Skeletal muscle satellite cell (primary cell): ENCODE measurements at regions not wholly inside any gene's neighbourhood (a gene's known extent, or its start where the extent isn't known, plus 50 kb on each side); places are given as distances from the start of the nearest gene placed in this dataset.

Experiments used
- H3K27me3 ChIP-seq: 2 replicates; pipeline ENCODE4 v1.7.0; 2013; ENCODE audit warnings: low read length; ENCODE audit not compliant: control insufficient read depth, insufficient read depth
- H3K36me3 ChIP-seq: 2 replicates; pipeline ENCODE4 v1.7.0; 2013; ENCODE audit warnings: mild to moderate bottlenecking, control low read depth, low read length; ENCODE audit not compliant: insufficient read depth
- H3K4me1 ChIP-seq: 2 replicates; pipeline ENCODE4 v1.7.0; 2013; ENCODE audit warnings: low read length; ENCODE audit not compliant: control insufficient read depth, insufficient read depth
- H3K4me2 ChIP-seq: 2 replicates; pipeline ENCODE4 v1.7.0; 2013; ENCODE audit warnings: mild to moderate bottlenecking, low read length
- H3K4me3 ChIP-seq: 2 replicates; pipeline ENCODE4 v1.7.0; 2013; ENCODE audit warnings: low read length
- H3K9ac ChIP-seq: 2 replicates; pipeline ENCODE4 v1.7.0; 2013; ENCODE audit warnings: mild to moderate bottlenecking, low read depth, low read length, moderate library complexity
- H3K9me3 ChIP-seq: replicated peaks from 2 replicates; pipeline ENCODE4 v1.7.0; 2013; ENCODE audit warnings: mild to moderate bottlenecking, control low read depth, low read length

DNA sequence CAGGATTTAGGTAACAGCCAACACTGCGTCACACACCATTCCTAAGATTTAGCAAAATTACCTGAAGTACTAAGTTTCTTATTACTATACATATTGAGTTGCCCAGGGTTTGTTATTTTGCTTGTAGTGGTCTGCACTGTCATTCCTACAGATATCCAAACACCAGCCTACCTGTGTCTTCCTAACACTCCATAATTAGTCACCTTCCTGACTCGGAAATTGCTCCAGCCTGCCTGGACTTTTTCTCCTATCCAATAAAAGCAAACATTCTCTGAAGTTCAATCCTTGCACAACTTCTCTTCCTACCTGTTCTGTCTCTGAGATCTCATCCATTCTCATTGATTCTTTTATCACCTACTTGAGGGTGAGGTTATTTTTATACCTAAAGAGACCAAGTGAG lies 243.9 kb downstream of the NR2F1-AS1 start:
- Histone ChIP-seq H3K36me3 (no peaks in the 10 kb centered on the region), H3K4me1 (no peaks in the 10 kb centered on the region), H3K4me3 (no peak overlapping the region)

DNA sequence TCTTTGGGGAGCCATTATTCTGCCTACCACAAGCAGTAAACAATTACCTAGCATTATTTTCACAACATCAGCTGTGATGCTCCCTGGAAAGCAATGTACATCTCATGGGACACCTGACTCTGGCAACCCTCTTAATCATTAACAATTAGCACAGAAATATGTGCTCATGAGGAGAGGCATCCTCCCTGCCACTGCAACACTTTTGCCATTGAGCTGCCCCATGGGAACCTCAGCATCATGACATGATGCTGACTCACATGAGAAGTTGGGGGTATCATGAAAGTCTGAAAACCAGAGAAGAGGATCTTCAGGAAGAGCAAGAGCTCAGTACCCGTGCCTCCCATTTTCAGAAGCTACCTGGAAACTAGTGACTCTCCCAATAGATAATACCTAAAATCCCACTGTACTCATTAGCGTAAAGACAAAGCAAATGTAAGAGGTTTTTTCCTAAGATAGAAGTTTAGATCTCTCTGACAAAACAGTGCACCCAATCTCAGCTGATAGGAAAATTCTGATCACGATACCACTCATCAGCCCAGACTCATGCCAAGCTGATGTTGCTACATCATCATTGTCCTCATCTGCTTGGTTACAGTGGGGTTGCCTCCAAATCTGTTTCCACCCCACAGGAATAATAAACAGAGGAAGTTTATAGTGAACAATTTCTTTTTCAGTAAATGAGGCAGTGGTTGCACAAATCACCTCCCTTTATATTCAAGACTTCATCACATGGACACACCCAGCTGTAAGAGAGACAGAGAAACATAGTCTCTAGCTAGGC lies 244.5 kb downstream of the NR2F1-AS1 start:
- H3K9ac ChIP-seq = no peak overlapping the region
- H3K4me3 ChIP-seq = no peak overlapping the region
- no peaks in the 10 kb centered on the region for H3K4me1 ChIP-seq
- H3K4me2 ChIP-seq = no peak overlapping the region
- no peaks in the 10 kb centered on the region for H3K27me3 ChIP-seq
- H3K36me3 ChIP-seq = no peaks in the 10 kb centered on the region
- no peaks in the 10 kb centered on the region for H3K9me3 ChIP-seq

More for the DNA sequence above, 243.9 kb downstream of the NR2F1-AS1 start:
- Histone ChIP-seq H3K9me3 (no peaks in the 10 kb centered on the region), H3K9ac (no peak overlapping the region), H3K27me3 (no peaks in the 10 kb centered on the region), H3K4me2 (no peak overlapping the region)

DNA sequence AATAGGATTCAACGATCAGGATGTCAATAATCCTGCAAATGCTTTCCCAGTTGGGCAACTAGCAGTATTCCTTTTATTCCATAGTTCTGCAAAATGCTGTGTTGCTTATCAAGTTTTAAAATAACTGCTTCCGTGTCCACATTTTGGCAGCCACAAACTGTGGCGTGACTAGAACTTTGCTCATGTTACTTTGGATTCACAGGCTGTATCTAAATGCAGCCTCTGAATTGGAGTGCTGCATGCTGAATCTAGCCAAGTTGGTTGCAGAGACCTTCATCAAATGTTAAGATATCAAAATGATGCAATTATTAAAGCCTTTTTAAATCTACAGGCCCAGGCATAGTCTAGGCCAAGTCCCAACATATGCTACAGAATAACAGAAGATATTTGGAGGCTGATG lies 249.2 kb downstream of the NR2F1-AS1 start:
- Histone ChIP-seq H3K4me2 (no peak overlapping the region), H3K36me3 (no peaks in the 10 kb centered on the region), H3K4me1 (peaks cover 18% of the 10 kb centered on the region), H3K9me3 (no peaks in the 10 kb centered on the region), H3K27me3 (no peaks in the 10 kb centered on the region), H3K9ac (no peak overlapping the region), H3K4me3 (no peak overlapping the region)

DNA sequence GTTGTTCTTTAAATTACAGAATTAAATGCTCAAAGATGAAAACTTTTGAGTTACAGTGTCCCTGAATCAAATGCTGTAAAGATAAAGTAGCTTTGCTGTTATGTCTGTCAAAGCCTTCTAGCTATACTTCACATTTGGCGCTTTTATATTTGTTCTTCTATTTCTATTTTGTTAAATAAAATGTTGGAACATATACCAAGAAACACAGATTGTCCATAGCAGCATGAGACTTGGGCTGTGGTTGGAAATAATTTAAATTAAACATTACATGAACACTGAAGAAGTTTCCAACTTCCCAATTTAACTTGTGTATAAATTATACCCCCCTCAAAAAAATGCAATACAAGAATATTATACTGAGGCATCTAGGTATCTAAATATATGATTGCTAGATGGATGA lies 249.8 kb downstream of the NR2F1-AS1 start:
- Histone ChIP-seq H3K27me3 (no peaks in the 10 kb centered on the region), H3K9me3 (no peaks in the 10 kb centered on the region), H3K4me1 (peaks cover 18% of the 10 kb centered on the region), H3K4me2 (no peak overlapping the region), H3K9ac (no peak overlapping the region), H3K36me3 (no peaks in the 10 kb centered on the region), H3K4me3 (no peak overlapping the region)

DNA sequence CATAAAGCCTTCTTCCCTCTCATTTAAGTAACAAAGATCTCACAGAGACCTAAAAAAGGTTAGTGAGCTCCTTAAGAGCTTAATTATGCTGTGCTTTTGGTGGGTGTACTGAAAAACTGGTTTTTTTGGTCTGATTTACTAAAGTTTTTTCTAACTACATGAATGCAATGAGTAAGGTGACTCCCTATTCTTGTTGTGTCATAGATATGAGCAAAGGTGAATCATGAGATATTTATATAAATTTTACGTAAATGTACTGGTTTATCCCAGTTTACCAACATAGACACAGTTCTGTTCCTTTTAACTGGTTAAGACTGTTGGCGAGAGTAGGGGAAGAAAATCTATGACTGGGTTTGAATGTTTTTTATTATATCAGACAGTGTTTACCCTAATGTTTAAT lies 250.5 kb downstream of the NR2F1-AS1 start:
- Histone ChIP-seq H3K9ac (peak overlapping the region; percentile 26), H3K36me3 (no peaks in the 10 kb centered on the region), H3K9me3 (no peaks in the 10 kb centered on the region), H3K4me3 (no peak overlapping the region), H3K27me3 (no peaks in the 10 kb centered on the region), H3K4me2 (no peak overlapping the region), H3K4me1 (peaks cover 18% of the 10 kb centered on the region)

DNA sequence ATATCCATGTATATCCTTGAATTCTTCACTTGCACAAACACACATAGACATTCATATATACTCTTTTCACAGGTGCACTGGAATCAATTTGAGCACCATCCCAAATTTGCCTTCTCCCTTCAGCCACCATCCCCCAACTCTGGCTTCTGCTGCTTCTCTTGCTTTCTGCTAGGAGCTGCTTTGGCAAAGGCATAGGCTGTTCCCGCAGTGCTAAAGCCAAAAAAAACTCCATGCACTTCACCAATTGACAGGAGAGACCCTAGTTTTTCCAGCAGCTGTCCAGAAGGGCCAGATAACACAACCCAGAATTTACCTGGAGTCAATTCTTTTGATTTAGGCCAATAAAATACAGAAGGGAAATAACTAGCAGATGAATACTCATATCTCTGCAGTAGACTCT lies 251.3 kb downstream of the NR2F1-AS1 start:
- H3K9me3 ChIP-seq = no peaks in the 10 kb centered on the region
- H3K4me1 ChIP-seq = peaks cover 18% of the 10 kb centered on the region
- H3K27me3 ChIP-seq = no peaks in the 10 kb centered on the region
- no peaks in the 10 kb centered on the region for H3K36me3 ChIP-seq
- no peak overlapping the region for H3K9ac ChIP-seq
- no peak overlapping the region for H3K4me3 ChIP-seq
- H3K4me2 ChIP-seq = no peak overlapping the region

DNA sequence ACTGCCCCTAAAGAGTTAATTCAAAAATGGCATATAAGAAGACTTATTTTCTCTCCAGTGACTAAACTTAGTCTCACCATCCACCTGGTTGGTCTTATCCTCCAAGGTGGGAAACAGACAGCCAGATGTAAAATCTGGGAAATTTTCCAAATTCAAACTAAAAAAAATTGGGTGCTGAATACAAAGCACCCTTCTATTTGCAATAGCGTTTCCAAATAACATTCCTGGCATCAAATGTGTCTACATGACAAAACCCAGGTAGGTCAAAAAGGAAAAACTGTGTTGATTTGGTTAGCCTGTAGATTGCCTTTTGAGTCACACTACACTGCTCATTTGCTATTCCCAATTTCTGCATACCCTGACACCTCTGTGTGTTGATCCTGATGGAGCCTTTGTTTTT lies 252.2 kb downstream of the NR2F1-AS1 start:
- no peaks in the 10 kb centered on the region for H3K9me3 ChIP-seq
- no peaks in the 10 kb centered on the region for H3K36me3 ChIP-seq
- H3K4me3 ChIP-seq = no peak overlapping the region
- H3K4me2 ChIP-seq = no peak overlapping the region
- peaks cover 18% of the 10 kb centered on the region for H3K4me1 ChIP-seq
- H3K9ac ChIP-seq = no peak overlapping the region
- no peaks in the 10 kb centered on the region for H3K27me3 ChIP-seq

DNA sequence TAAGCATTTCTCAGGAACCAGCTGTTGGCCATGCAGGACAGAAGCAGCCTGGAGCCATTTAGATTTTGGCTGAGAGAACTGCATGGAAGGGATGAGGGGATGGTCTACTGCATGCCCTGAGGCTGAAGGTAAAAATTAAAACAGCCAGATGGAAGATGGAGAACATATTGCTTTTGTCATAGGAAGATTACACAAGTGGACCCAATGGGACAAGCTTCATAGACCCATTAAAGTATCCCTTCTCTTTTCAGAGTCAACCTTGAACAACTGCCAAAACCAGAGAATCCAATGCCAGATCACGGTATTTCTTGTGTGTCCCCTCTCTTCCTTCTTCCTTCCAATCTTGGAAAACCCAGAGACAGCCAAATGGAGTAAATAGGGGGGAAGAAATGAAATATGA lies 253.4 kb downstream of the NR2F1-AS1 start:
- Histone ChIP-seq H3K27me3 (no peaks in the 10 kb centered on the region), H3K4me3 (no peak overlapping the region), H3K36me3 (no peaks in the 10 kb centered on the region), H3K9ac (no peak overlapping the region), H3K4me2 (no peak overlapping the region), H3K4me1 (peaks cover 18% of the 10 kb centered on the region), H3K9me3 (no peaks in the 10 kb centered on the region)

DNA sequence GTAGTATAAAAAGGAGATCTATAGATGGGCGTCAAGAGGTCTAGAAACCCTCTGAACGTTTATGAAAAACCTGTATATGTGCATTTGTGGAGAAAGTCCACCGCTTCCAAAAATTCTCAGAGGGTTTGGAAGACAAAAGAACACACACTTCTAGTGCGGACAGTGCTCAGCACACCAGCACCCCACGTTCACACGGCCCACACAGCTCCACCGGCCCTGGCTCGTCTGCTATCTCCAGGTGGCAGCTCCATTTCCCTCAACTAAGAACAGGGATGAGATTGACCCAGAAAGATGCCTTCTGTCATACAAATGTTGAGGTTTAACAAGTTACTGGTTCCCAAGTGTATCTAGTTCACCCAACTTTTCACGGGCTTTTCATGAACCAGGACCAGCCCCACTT lies 255.1 kb downstream of the NR2F1-AS1 start:
- no peak overlapping the region for H3K9ac ChIP-seq
- no peak overlapping the region for H3K4me3 ChIP-seq
- H3K36me3 ChIP-seq = no peaks in the 10 kb centered on the region
- no peak overlapping the region for H3K4me2 ChIP-seq
- H3K9me3 ChIP-seq = no peaks in the 10 kb centered on the region
- H3K4me1 ChIP-seq = peaks cover 13% of the 10 kb centered on the region
- H3K27me3 ChIP-seq = no peaks in the 10 kb centered on the region

DNA sequence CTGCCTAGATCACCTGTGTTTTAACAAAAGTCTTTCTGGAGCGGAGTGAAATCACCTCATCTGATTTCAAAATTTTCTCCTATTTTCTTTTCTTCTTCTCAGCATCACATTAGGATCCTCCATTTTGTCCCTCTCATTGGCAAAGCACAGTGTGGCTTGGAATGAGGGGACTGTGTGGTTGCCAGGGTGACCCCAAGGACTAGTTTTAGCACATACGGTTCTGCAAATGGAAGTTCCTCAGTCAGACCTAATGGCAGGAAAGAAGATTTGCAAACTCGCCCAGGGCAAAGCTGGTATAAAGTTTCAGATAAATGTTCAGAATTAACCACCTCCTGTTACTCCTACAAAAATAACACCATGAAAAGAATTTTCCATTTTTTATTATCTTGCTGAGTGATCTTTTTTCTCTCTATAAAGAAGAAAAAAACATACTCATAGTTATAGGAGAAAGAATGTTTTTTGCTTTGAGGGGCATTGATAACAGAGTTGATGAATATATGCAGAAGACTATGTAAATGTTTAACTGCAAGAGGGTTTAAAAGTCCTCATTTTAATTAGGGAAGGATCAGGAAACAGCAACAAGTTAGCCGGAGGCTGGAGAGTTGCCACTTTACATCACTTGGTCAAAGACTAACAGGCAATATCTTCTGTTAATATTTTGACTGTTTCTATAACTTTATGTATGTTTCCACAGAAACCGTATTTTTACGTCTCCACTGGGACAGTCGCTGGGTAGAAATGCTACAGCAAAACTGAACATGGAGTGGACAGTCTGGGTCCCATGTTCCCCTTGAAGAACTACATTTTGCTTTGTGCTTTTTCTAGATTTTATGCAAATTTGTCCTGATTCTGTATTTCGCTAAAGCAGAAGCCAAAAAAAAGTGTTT lies 257.8 kb downstream of the NR2F1-AS1 start:
- H3K9me3 ChIP-seq = no peaks in the 10 kb centered on the region
- H3K9ac ChIP-seq = no peak overlapping the region
- H3K4me2 ChIP-seq = no peak overlapping the region
- H3K36me3 ChIP-seq = no peaks in the 10 kb centered on the region
- H3K27me3 ChIP-seq = no peaks in the 10 kb centered on the region
- H3K4me1 ChIP-seq = no peaks in the 10 kb centered on the region
- H3K4me3 ChIP-seq = no peak overlapping the region

DNA sequence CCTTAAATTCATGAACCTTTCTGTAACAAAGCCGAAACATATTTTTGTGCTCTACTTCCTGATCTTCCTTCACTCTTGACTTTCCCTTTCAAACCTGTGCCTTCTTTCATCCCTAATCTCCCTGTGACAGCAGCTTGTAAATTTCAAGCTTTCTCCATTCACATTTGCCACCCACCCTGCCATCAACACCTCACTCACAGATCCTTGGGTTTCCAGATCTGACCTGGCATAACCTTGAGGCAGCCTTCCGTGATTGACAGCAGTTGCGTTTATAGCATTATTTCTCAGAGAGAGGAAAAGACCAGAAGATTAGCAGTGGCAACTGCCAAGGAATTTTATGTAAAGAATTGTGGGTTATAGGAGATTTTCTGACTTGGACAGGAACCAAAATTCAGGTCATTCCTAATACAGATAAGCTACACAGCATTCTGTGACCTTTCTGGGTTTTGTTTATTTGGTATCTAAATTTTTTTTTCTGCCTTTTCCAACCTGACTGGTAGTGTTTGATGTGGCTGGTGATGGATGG lies 260.0 kb downstream of the NR2F1-AS1 start:
- Histone ChIP-seq H3K27me3 (no peaks in the 10 kb centered on the region), H3K4me2 (no peak overlapping the region), H3K9me3 (no peaks in the 10 kb centered on the region)

More for the DNA sequence above, 260.0 kb downstream of the NR2F1-AS1 start:
- Histone ChIP-seq H3K9ac (no peak overlapping the region), H3K4me3 (no peak overlapping the region), H3K4me1 (no peaks in the 10 kb centered on the region), H3K36me3 (no peaks in the 10 kb centered on the region)
